Tongue (tissue), 1 donor: ENCODE measurements at regions not wholly inside any gene's neighbourhood (a gene's known extent, or its start where the extent isn't known, plus 50 kb on each side); places are given as distances from the start of the nearest gene placed in this dataset.
"Not testable (repeated sequence)": the region's sequence is repeated elsewhere in the genome, so short reads cannot be mapped to it uniquely, and the experiment has no call there.

Source experiments
- DNase-seq: peaks from one replicate; pipeline ENCODE4 v3.0.0-alpha.2; 2015

DNA sequence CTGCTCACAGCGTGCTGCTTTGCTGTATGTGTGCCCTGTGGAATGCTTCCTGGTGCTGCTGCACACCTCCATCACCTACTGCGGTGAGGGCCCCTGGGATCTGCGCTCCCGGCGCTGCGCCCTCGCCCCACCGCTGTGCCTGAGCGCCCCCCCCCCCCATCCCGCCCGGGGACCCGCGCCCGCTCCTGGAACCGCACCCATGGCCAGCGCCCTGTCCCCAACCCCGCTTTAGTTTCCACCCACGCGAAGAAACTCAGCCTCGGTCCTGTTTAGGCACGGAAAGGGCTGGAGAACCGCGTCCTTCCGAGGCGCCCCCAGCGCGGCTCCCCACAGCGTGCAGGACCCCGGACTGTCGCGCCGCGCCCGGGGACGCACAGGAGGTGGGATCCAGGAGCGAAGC, 265.5 kb downstream of the POTEB3 start:
- not testable (repeated sequence) for DNase-seq

DNA sequence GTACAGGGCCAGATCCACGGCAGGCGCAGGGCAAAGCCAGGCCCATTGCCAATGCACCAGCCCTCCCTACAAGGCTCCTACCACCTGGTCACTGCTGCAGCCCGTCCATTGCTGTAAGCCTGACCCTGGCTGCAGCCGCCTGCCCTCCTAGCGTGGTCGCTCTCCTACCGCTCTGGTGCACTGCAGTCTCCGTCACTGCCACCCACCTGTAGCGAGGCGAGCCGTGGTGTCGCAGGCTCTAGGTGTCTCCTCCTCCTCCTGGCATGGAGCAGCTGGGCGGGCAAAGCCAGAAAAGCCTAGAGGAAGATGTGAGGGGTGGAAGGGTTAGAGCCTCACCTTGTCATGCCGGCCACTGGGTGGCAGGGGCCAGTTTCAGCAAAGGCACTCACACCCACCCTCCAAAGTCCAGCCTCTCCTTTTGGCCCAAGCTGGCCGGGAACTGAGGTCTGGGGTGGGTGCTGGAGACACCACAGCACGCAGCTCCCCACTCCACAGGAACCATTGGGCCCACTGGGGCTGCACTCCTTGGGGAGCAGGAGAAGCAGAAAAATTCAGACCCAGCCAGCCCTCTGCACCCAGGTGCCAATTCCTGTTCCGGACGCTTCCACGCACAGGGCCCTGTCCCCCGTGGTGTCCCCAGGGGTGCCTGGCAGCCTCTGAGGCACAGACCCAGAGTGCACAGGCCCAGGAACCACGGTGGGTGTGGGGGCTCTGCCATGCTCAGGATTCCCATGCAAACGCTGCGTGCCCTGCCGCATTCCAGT, 285.3 kb upstream of the POTEB2 start:
- DNase-seq = not testable (repeated sequence)

DNA sequence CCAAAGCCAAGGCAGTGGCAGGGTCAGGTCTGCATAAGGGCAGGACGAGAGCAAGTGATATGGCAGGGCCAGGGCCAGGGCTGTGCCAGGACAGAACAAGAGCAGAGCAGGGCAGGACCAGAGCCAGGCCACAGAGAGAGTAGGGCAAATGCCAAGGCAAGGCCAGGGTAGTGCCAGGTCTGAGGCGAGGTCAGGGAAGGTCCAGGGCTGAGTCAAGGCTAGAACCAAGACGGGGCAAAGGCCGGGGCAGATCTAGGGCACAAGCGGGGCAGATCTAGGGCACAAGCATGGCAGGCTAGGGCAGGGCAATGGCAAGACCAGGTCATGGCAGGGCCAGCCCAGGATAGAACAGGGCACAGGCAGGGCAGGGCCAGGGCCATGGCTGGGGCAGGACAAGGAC, 282.0 kb upstream of the POTEB2 start:
- DNase-seq = not testable (repeated sequence)

DNA sequence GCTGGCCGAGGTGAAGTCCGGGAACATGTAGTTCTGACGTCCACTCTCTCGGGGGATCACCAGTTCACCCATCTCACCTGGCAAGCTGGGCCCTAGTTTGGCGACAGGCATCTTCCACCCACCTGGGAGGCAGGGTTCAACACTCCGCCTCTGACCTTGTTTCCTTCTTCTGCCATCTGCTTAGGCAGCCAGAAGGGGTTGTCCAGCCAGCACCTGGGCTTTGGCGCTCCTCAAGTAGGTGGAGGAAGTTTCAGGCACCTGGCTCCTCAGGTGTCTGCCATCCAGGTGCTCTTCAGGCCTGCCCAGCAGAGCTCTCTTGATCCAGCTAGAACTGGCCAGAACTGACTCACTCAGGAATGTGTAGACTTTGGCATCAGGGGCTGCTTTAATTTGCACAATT, 267.8 kb upstream of the POTEB2 start:
- DNase-seq = not testable (repeated sequence)

DNA sequence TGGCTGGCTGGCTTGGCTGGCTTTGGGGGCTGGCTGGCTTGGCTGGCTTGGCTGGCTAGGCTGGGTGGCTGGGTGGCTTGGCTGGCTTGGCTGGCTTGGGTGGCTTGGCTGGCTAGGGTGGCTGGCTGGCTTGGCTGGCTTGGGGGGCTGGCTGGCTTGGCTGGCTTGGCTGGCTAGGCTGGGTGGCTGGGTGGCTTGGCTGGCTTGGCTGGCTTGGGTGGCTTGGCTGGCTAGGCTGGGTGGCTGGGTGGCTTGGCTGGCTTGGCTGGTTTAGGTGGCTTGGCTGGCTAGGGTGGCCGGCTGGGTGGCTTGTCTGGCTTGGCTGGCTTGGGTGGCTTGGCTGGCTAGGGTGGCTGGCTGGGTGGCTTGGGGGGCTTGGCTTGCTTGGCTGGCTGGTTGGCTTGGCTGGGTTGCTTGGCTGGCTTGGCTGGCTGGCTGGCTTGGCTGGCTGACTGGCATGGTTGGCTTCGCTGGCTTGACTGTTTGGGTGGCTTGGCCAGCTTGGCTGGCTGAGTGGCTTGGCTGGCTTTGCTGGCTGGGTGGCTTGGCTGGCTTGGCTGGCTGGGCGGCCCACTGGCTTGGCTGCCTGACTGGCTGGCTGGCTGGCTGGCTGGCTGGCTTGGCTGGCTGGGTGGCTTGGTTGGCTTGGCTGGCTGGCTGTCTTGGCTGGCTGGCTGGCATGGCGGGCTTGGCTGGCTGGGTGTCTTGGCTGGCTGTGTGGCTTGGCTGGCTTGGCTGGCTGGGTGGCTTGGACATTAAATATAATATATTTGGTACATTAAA, 246.3 kb upstream of the POTEB2 start:
- DNase-seq = not testable (repeated sequence)

DNA sequence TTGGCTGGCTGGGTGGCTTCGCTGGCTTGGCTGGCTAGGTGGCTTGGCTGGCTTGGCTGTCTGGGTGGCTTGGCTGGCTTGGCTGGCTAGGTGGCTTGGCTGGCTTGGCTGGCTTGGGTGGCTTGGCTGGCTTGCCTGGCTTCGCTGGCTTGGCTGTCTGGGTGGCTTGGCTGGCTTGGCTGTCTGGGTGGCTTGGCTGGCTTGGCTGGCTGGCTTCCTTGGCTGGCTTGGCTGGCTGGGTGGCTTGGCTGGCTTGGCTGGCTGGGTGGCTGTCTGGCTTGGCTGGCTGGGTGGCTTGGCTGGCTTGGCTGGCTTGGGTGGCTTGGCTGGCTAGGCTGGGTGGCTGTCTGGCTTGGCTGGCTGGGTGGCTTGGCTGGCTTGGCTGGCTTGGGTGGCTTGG, 245.7 kb upstream of the POTEB2 start:
- peak; percentile 0 for DNase-seq

DNA sequence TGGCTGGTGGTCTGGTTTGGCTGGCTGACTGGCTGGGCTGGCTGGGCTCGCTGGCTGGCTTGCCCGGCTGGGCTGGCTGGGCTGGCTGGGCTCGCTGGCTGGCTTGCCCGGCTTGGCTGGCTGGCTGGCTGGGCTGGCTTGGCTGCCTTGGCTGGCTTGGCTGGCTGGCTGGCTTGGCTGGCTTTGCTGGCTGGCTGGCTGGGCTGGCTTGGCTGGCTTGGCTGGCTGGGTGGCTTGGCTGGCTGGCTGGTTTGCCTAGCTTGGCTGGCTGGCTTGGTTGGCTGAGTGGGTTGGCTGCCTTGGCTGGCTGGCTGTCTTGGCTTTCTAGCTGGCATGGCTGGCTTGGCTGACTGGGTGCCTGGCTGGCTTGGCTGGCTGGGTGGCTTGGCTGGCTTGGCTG, 245.1 kb upstream of the POTEB2 start:
- not testable (repeated sequence) for DNase-seq

DNA sequence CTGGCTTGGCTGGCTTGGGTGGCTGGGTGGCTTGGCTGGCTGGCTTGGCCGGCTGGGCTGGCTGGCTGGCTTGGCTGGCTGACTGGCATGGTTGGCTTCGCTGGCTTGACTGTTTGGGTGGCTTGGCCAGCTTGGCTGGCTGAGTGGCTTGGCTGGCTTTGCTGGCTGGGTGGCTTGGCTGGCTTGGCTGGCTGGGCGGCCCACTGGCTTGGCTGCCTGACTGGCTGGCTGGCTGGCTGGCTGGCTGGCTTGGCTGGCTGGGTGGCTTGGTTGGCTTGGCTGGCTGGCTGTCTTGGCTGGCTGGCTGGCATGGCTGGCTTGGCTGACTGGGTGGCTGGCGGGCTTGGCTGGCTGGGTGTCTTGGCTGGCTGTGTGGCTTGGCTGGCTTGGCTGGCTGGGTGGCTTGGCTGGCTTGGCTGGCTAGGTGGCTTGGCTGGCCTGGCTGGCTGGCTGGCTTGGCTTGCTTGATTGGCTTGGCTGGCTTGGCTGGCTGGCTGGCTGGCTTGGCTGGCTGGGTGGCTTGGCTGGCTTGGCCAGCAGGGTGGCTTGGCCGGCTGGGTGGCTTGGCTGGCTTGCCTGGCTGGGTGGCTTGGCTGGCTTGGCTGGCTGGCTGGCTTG, 244.2 kb upstream of the POTEB2 start:
- DNase-seq = not testable (repeated sequence)

DNA sequence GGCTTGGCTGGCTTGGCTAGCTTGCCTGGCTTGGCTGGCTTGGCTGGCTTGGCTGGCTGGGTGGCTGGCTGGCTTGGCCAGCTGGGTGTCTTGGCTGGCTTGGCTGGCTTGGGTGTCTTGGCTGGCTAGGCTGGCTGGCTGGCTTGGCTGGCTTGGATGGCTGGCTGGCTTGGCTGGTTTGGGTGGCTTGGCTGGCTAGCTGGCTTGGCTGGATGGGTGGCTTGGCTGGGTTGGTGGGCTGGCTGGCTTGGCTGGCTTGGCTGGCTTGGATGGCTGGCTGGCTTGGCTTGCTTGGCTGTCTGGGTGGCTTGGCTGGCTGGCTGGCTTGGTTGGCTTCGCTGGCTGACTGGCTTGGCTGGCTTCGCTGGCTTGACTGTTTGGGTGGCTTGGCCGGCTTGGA, 242.3 kb upstream of the POTEB2 start:
- not testable (repeated sequence) for DNase-seq

DNA sequence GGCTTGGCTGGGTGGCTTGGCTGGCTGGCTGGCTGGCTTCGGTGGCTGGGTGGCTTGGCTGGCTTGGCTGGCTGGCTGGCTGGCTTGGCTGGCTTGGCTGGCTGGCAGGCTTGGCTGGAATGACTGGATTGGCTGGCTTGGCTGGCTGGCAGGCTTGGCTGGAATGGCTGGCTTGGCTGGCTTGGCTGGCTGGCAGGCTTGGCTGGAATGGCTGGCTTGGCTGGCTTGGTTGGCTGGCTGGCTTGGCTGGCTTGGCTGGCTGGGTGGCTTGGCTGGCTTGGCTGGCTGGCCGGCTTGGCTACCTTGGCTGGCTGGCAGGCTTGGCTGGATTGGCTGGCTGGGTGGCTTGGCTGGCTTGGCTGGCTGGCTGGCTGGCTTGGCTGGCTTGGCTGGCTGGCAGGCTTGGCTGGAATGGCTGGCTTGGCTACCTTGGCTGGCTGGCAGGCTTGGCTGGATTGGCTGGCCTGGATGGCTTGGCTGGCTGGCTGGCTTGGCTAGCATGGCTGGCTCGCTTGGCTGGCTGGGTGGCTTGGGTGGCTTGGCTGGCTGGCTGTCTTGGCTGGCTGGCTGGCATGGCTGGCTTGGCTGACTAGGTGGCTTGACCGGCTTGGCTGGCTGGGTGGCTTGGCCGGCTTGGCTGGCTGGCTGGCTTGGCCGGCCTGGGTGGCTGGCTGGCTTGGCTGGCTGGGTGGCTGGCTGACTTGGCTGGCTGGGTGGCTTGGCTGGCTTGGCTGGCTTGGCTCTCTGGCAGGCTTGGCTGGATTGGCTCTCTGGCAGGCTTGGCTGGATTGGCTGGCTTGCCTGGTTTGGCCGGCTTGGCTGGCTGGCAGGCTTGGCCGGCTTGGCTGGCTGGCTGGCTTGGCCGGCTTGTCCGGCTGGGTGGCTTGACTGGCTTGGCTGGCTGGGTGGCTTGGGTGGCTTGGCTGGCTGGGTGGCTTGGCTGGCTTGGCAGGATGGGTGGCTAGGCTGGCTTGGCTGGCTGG, 241.6 kb upstream of the POTEB2 start:
- not testable (repeated sequence) for DNase-seq

DNA sequence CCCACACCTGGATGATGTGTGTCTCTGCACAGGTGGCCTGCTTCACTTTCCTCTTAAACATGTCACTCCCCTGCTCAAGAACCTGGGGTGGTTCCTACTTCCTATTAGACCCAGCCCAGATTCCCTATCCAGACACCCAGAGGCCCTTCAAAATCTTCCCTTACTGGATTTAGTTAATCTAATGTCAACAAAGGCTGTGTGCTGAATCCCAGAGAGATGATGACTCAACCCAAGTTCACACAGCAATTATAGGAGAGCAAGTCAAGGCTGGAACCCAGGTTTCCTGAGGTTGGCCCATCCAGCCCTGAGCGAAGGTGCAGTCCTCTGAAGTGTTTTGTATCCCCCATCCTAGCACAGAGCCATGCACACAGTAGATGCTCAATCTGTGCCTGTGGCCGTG, 230.5 kb upstream of the POTEB2 start:
- not testable (repeated sequence) for DNase-seq

DNA sequence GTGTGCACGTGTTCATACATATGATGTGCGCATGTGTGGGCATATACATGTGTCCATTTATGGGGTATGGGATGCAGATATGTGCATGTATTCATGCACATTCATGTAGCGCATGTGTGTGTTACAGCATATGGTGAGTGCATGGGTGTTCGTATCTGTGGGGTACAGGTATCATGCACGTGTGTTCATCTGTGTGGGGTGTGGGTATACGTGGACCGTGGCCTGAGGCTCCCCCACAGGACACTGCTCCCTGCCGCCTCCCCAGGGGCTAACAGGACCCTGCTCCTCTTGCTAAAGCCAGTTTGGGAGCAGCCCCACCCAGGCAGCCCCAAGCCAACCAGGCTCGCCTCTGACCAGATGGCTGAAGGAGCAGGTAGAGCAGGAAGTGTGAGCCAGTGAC, 213.4 kb upstream of the POTEB2 start:
- DNase-seq = not testable (repeated sequence)

DNA sequence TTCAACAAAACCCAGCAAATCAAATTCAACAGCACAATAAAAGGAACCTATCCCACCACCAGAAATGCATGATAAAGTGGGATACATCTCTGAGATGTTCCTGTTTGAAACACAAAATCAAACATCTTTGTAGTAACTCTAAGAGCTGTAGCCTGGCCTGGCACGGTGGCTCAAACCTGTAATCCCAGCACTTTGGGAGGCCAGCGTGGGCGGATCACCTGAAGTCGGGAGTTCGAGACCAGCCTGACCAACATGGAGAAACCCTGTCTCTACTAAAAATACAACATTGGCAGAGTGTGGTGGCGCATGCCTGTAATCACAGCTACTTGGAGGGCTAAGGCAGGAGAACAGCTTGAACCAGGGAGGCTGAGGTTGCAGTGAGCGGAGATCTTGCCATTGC, 202.8 kb upstream of the POTEB2 start:
- not testable (repeated sequence) for DNase-seq

DNA sequence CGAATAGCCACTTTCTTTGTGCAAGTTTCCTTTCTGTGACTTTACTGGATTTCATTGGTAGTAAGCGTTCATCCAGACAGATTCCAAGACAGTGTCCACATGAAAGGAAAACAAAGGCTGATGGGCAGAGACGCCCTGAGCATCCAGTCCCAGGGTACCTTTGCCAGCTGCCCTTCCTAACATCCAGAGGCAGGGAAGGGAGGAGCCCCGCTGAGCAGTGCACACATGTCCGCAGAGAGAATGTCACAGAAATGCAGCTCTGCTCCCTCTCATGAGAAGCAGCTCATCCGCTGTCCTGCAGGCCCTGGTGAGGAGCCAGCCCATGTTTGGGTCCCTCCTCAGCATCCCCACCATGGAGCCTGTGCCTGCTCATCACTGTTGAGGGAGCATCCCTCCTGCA, 197.4 kb upstream of the POTEB2 start:
- DNase-seq = not testable (repeated sequence)

DNA sequence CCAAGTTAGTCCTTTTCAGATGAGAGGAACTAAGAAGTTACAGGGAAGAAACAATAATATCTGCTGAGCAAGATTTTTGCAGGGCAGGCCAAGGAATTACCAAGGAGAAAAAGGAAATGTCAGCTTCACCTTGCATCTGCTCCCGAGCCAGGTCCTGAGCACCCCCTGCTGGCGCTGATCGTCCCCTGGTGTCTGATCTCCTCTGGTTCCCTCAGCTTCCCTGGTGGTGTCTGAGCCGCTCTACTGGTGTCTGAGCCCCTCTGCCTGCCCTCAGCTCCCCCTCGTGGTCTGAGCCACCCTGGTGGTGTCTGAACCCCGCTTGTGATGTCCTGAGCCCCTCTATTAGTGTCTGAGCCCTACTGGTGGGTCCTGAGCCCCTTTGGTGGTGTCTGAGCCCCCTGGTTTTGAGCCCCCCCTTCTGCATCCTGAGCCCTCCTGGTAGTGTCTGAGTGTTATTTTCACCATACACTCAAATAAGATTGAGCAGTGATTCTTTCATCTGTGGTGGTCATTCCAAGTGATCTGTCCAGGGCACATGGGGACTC, 196.6 kb upstream of the POTEB2 start:
- not testable (repeated sequence) for DNase-seq

DNA sequence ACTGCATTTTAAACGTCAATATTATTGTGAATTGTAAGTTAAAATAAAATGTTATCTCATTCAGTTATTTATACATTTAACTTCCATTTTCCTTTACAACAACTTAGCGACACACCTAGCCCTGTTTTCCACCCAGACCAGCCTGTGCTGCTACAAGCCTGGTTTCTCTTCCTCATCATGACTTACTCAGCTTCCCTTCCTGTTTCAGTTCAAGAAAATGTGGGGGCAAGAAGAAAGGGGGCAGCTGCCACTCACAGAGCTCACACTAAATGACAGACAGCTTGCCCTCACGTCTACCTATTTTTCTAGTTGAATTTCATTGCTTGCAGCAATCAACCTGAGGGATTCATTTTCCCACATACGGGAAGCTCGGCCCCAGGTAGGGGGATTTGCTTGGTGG, 185.8 kb upstream of the POTEB2 start:
- DNase-seq = not testable (repeated sequence)

DNA sequence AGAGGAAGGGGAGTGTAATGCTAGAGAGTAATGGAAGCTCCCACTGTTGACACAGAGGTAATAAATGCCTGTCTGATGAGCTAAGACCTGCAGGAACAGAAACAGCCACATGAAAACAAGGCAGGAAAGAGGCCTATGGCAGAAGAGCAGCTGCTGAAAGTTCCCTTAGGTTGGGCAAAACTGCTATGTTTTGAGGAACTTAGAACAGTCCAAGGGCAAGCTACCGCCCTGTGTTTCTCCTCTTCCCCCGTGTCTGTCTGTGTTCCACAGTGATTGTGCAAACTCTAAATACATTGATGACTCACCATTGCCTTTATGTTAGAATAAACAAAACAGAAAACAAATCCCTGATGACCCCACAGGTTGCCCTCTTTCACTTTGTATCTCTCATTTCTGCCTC, 165.6 kb upstream of the POTEB2 start:
- DNase-seq = not testable (repeated sequence)

DNA sequence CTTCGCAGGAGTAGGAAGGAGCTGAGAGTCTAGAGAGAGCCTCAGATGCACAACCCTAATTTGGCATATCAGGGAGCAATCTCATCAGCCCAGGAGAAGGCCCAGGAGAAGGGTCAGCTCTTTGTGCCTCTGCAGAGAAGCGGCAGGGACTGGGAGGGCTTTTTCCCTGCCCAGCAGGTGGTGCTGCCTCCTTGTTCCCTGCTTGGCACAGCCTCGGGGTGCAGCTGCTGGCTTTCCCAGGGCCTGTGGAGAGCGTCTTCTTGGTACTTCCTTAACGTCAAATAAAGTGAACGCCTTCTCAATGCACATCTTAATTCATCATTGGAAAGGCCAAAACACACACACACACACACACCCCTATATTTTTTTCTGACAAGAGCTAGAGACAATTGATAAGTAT, 162.9 kb upstream of the POTEB2 start:
- DNase-seq = not testable (repeated sequence)

DNA sequence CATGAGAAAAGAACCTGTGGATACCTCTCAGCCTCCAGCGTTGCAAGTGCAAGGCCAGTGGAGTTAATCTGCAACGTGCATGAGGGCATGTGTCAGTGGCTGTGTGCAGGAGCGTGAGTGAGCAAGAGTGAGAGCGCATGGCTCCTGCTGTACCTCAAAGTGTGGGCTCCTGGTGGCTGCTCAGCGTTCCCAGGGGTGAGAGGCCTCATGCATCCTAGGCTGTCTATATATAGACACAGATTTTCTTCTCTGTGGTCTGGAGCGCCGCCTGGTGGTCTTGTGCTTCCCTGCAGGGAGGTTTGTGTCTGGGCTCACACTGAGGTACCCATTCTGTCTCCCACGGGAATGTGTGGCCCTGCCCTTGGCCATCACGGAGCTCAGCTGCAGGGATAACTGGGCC, 161.8 kb upstream of the POTEB2 start:
- DNase-seq = not testable (repeated sequence)

DNA sequence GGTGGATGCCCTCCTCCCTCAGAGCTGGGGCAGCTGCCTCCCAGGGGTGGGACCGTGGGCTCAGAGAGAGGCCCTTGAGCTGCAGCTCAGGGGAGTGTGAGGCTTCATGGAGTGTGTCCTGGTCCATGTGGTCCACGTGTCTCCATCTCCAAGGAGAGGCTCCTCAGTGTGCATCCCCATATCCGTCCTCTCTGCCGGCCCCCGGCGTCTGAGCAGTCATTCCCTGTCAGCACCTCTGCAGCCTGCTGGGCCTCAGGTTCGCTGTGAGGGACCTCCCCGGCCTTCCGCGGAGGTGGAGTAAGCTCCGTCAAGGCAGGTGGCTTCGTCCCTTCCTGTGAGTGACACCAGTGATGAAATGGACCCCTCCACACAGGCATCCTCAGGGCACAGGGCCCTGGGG, 160.7 kb upstream of the POTEB2 start:
- not testable (repeated sequence) for DNase-seq

DNA sequence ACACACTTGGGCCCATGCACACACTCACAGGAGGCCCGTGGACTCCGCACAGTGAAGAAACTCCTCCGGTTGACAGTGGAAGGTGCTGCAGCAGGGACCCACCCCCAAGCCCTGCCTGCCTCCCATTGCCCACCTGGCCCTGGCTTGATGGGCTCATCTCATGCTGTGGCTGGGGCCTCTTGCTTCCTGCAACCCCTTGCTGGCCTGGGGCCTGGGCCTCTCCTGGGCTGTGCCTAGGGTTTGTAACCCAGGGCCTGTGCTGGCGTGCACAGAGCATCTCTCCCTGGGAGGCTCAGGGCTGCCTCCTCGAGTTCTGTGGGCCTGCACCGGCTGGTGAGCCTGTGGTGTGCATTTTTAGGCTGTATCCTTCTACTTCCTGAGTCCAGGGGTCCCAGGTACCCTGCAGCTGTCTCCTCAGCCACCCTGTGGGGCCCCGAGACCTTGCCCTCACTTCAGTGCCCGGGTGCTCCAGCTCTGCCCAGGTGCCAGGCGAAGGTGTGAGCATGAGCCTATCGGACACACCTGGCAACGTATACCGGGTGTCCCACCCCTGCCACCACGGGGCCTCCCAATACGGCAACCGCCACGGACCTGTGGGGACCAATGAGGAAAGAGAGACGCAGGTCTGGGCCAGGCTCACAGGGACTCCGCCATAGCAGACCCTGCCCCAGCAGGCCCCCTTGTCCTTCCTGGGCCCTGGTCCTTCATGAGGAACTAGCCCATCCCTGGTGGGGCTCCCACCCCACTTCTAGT, 158.3 kb upstream of the POTEB2 start:
- DNase-seq = not testable (repeated sequence)
